ENCODE measurements at regions not wholly inside any gene's neighbourhood (a gene's known extent, or its start where the extent isn't known, plus 50 kb on each side); places are given as distances from the start of the nearest gene placed in this dataset.
"Not testable (repeated sequence)": the region's sequence is repeated elsewhere in the genome, so short reads cannot be mapped to it uniquely, and the experiment has no call there.

DNA sequence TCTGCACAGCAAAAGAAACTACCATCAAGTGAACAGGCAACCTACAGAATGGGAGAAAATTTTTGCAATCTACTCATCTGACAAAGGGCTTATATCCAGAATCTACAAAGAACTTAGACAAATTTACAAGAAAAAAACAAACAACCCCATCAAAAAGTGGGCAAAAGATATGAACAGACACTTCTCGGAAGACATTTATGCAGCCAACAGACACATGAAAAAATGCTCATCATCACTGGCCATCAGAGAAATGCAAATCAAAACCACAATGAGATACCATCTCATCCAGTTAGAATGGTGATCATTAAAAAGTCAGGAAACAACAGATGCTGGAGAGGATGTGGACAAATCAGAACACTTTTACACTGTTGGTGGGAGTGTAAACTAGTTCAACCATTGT lies 216.3 kb upstream of the STXBP5 start:
- TF ChIP-seq, protein P1, sequence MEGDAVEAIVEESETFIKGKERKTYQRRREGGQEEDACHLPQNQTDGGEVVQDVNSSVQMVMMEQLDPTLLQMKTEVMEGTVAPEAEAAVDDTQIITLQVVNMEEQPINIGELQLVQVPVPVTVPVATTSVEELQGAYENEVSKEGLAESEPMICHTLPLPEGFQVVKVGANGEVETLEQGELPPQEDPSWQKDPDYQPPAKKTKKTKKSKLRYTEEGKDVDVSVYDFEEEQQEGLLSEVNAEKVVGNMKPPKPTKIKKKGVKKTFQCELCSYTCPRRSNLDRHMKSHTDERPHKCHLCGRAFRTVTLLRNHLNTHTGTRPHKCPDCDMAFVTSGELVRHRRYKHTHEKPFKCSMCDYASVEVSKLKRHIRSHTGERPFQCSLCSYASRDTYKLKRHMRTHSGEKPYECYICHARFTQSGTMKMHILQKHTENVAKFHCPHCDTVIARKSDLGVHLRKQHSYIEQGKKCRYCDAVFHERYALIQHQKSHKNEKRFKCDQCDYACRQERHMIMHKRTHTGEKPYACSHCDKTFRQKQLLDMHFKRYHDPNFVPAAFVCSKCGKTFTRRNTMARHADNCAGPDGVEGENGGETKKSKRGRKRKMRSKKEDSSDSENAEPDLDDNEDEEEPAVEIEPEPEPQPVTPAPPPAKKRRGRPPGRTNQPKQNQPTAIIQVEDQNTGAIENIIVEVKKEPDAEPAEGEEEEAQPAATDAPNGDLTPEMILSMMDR (conservative IDR thresholded peaks at IDR 0.05; ENCODE audit: low read depth, low read length), result not testable (repeated sequence)
- TF ChIP-seq EZH2 (IDR thresholded peaks at IDR 0.05; ENCODE audit: low read length, unreplicated experiment), result not testable (repeated sequence)

Data from PC-3 (cell line).